T-cell (primary cell): ENCODE measurements at regions not wholly inside any gene's neighbourhood (a gene's known extent, or its start where the extent isn't known, plus 50 kb on each side); places are given as distances from the start of the nearest gene placed in this dataset.
"Not testable (repeated sequence)": the region's sequence is repeated elsewhere in the genome, so short reads cannot be mapped to it uniquely, and the experiment has no call there.

Experiments used
- ATAC-seq, 4 experiments: fragments of 200-7000 bp in 3 of 4; fragments of 150-1000 bp in 1 of 4; cut with Tn5 transposase; replicated peaks in 1 of 4; 1 replicate in 3 of 4; 2 replicates in 1 of 4; pipeline ENCODE4 v1.10.0; 2021; ENCODE audit warnings: moderate library complexity in 3 of 4, mild to moderate bottlenecking in 2 of 4, moderate number of reproducible peaks in 1 of 4
- CTCF ChIA-PET, 2 donors: fragments of 300-600 bp; sonication (Branson Sonifier 250); formaldehyde crosslinking; loops; one replicate each; lab custom pipeline; 2022; ENCODE audit warnings: antibody characterized with exemption in 2 of 2; lab: Charles Lee
- POLR2A ChIA-PET, 2 donors: fragments of 300-600 bp; sonication (Branson Sonifier 250); formaldehyde crosslinking; loops; one replicate each; lab custom pipeline; 2022; ENCODE audit warnings: antibody characterized with exemption in 2 of 2; lab: Charles Lee
- DNase-seq, 35 experiments: peaks; one replicate each; pipeline versions ENCODE4 v3.0.0 to v3.0.0-alpha.2; 2013 to 2023
- H3K27ac ChIP-seq: one replicate; pipeline ENCODE4 v1.5.1; 2013; ENCODE audit warnings: low read length
- H3K27me3 ChIP-seq, 2 experiments: replicated peaks in 1 of 2; 1 replicate in 1 of 2; 2 replicates in 1 of 2; pipeline versions ENCODE4 v1.6.1 to v1.7.0; 2013; ENCODE audit warnings: low read length in 1 of 2, mixed read lengths in 1 of 2; ENCODE audit not compliant: control insufficient read depth in 2 of 2, insufficient read depth in 2 of 2; ENCODE audit errors: extremely low read depth in 1 of 2
- H3K36me3 ChIP-seq, 2 donors: 1 replicate in 1 of 2; 2 replicates in 1 of 2; pipeline versions ENCODE4 v1.6.1 to v1.7.0; 2013; ENCODE audit warnings: low read length in 1 of 2; ENCODE audit not compliant: control insufficient read depth in 2 of 2, insufficient read depth in 1 of 2; ENCODE audit errors: extremely low read depth in 1 of 2
- H3K4me1 ChIP-seq, 2 experiments: 1 replicate in 1 of 2; 2 replicates in 1 of 2; pipeline versions ENCODE4 v1.6.1 to v1.7.0; 2013; ENCODE audit warnings: low read length in 2 of 2, mixed read lengths in 1 of 2; ENCODE audit not compliant: insufficient read depth in 2 of 2, control insufficient read depth in 1 of 2; ENCODE audit errors: extremely low read depth in 1 of 2
- H3K4me3 ChIP-seq, 2 donors: 1 replicate in 1 of 2; 2 replicates in 1 of 2; pipeline versions ENCODE4 v1.5.1 to v1.7.0; 2013; ENCODE audit warnings: mild to moderate bottlenecking in 2 of 2, low read length in 1 of 2, moderate library complexity in 1 of 2; ENCODE audit not compliant: control insufficient read depth in 1 of 2; ENCODE audit errors: extremely low read depth in 1 of 2
- H3K9me3 ChIP-seq: 2 replicates; pipeline ENCODE4 v1.7.0; 2013
- H3K27ac Mint-ChIP-seq, 2 donors: one replicate each; pipeline ENCODE4 v1.8.0; 2020 to 2021; ENCODE audit warnings: mild to moderate bottlenecking in 2 of 2, mixed read lengths in 2 of 2
- H3K27me3 Mint-ChIP-seq, 2 donors: one replicate each; pipeline ENCODE4 v1.8.0; 2021 to 2022; ENCODE audit warnings: mixed read lengths in 2 of 2
- H3K36me3 Mint-ChIP-seq: one replicate; pipeline ENCODE4 v1.8.0; 2021; ENCODE audit warnings: mixed read lengths
- H3K4me1 Mint-ChIP-seq, 3 donors: one replicate each; pipeline ENCODE4 v1.8.0; 2020 to 2022; ENCODE audit warnings: mixed read lengths in 3 of 3, mild to moderate bottlenecking in 1 of 3
- H3K4me3 Mint-ChIP-seq, 3 donors: one replicate each; pipeline ENCODE4 v1.8.0; 2020 to 2022; ENCODE audit warnings: mild to moderate bottlenecking in 3 of 3, mixed read lengths in 3 of 3, moderate library complexity in 3 of 3
- H3K9me3 Mint-ChIP-seq, 3 donors: one replicate each; pipeline ENCODE4 v1.8.0; 2020 to 2022; ENCODE audit warnings: mixed read lengths in 3 of 3
- WGBS: methylation state at CpG from one replicate; pipeline ENCODE4 v1.1.5; 2013; ENCODE audit warnings: missing lambda C conversion rate; ENCODE audit not compliant: insufficient coverage; 5-methylcytosine and 5-hydroxymethylcytosine counted together

- no peak overlapping the region for H3K27ac Mint-ChIP-seq
- no peaks in the 10 kb centered on the region for H3K4me1 Mint-ChIP-seq
- no peak for DNase-seq
- no peaks in the 10 kb centered on the region for H3K36me3 Mint-ChIP-seq
- H3K36me3 ChIP-seq, result no peaks in the 10 kb centered on the region
- H3K4me3 ChIP-seq, result no peak overlapping the region
- ChIA-PET CTCF (no interaction called here), POLR2A (interaction anchor here in 1 of 2 donors (0.7 kb wide), 1 partner anchor 53 kb away, joined by 3 read pairs; no protein-coding TSS in a partner anchor)
- WGBS, result 82% methylated on average over 7 of the region's 9 CpGs
- H3K4me1 ChIP-seq, result no peaks in the 10 kb centered on the region
- no peaks in the 10 kb centered on the region for H3K27me3 Mint-ChIP-seq
- H3K9me3 ChIP-seq, result peaks cover 5% of the 10 kb centered on the region
- ATAC-seq, result no peak
- H3K9me3 Mint-ChIP-seq, result peaks cover 29 to 45% (median 29%) of the 10 kb centered on the region in 3 donors
- H3K27me3 ChIP-seq, result no peaks in the 10 kb centered on the region
- H3K27ac ChIP-seq, result no peak overlapping the region
- no peak overlapping the region for H3K4me3 Mint-ChIP-seq
These were observed 480.0 kb upstream of the IZUMO3 start for GRCh38 chr9:25025686-25026085.

GRCh38 chr9:25025156-25025555 is 479.5 kb upstream of the IZUMO3 start:
- WGBS, result no CpG with 5 or more reads among the region's 5 CpGs
- DNase-seq (no peak), ATAC-seq (no peak)
- Mint-ChIP-seq H3K27me3 (no peaks in the 10 kb centered on the region), H3K9me3 (peaks cover 31 to 47% (median 34%) of the 10 kb centered on the region in 3 donors), H3K36me3 (no peaks in the 10 kb centered on the region), H3K27ac (no peak overlapping the region), H3K4me3 (no peak overlapping the region), H3K4me1 (no peaks in the 10 kb centered on the region)
- Histone ChIP-seq H3K4me3 (no peak overlapping the region), H3K9me3 (peaks cover 5% of the 10 kb centered on the region), H3K4me1 (no peaks in the 10 kb centered on the region), H3K27me3 (no peaks in the 10 kb centered on the region), H3K36me3 (no peaks in the 10 kb centered on the region), H3K27ac (no peak overlapping the region)
- ChIA-PET CTCF (no interaction called here), POLR2A (no interaction called here)

GRCh38 chr9:25017779-25018178 is 472.1 kb upstream of the IZUMO3 start:
- H3K27me3 ChIP-seq, result no peaks in the 10 kb centered on the region
- H3K9me3 ChIP-seq, result no peaks in the 10 kb centered on the region
- ChIA-PET POLR2A (no interaction called here), CTCF (no interaction called here)
- H3K27me3 Mint-ChIP-seq, result no peaks in the 10 kb centered on the region
- H3K4me1 ChIP-seq, result no peaks in the 10 kb centered on the region
- no peaks in the 10 kb centered on the region for H3K36me3 Mint-ChIP-seq
- no peak overlapping the region for H3K27ac Mint-ChIP-seq
- H3K36me3 ChIP-seq, result no peaks in the 10 kb centered on the region
- DNase-seq (no peak), ATAC-seq (no peak)
- H3K4me1 Mint-ChIP-seq, result no peaks in the 10 kb centered on the region
- no peak overlapping the region for H3K4me3 ChIP-seq
- no peak overlapping the region for H3K27ac ChIP-seq
- peaks cover 27 to 38% (median 31%) of the 10 kb centered on the region in 3 donors for H3K9me3 Mint-ChIP-seq
- no CpG with 5 or more reads among the region's 1 CpG for WGBS
- H3K4me3 Mint-ChIP-seq, result no peak overlapping the region

GRCh38 chr9:25010027-25010662 is 464.4 kb upstream of the IZUMO3 start:
- ATAC-seq (no peak), DNase-seq (no peak)
- CTCF ChIA-PET, result no interaction called here
- Histone ChIP-seq H3K27me3 (no peaks in the 10 kb centered on the region), H3K9me3 (peaks cover 3% of the 10 kb centered on the region), H3K4me3 (no peak overlapping the region), H3K27ac (no peak overlapping the region), H3K4me1 (no peaks in the 10 kb centered on the region), H3K36me3 (no peaks in the 10 kb centered on the region)
- POLR2A ChIA-PET, result no interaction called here
- no peaks in the 10 kb centered on the region for H3K36me3 Mint-ChIP-seq
- no CpG with 5 or more reads among the region's 2 CpGs for WGBS
- no peaks in the 10 kb centered on the region for H3K4me1 Mint-ChIP-seq
- peaks cover 10 to 22% (median 13%) of the 10 kb centered on the region in 3 donors for H3K9me3 Mint-ChIP-seq
- no peaks in the 10 kb centered on the region for H3K27me3 Mint-ChIP-seq
- no peak overlapping the region for H3K4me3 Mint-ChIP-seq
- H3K27ac Mint-ChIP-seq, result no peak overlapping the region

- no peak overlapping the region for H3K27ac Mint-ChIP-seq
- ATAC-seq (no peak), DNase-seq (no peak)
- WGBS, result 77% methylated on average over 6 of the region's 10 CpGs
- Histone ChIP-seq H3K4me3 (no peak overlapping the region), H3K4me1 (no peaks in the 10 kb centered on the region), H3K27me3 (no peaks in the 10 kb centered on the region), H3K9me3 (peaks cover under 1% of the 10 kb centered on the region), H3K36me3 (no peaks in the 10 kb centered on the region), H3K27ac (no peak overlapping the region)
- no peaks in the 10 kb centered on the region for H3K4me1 Mint-ChIP-seq
- H3K36me3 Mint-ChIP-seq, result no peaks in the 10 kb centered on the region
- H3K4me3 Mint-ChIP-seq, result no peak overlapping the region
- ChIA-PET POLR2A (no interaction called here), CTCF (no interaction called here)
- H3K27me3 Mint-ChIP-seq, result no peaks in the 10 kb centered on the region
- H3K9me3 Mint-ChIP-seq, result peaks cover 25 to 36% (median 29%) of the 10 kb centered on the region in 3 donors
These were observed 458.0 kb upstream of the IZUMO3 start for GRCh38 chr9:25003686-25004085.

- no peak for ATAC-seq
- Histone ChIP-seq H3K9me3 (no peaks in the 10 kb centered on the region), H3K27me3 (no peaks in the 10 kb centered on the region), H3K27ac (no peak overlapping the region), H3K4me3 (no peak overlapping the region), H3K4me1 (no peaks in the 10 kb centered on the region), H3K36me3 (no peaks in the 10 kb centered on the region)
- Mint-ChIP-seq H3K4me3 (no peak overlapping the region), H3K36me3 (no peaks in the 10 kb centered on the region), H3K9me3 (peaks cover 12 to 48% (median 23%) of the 10 kb centered on the region in 3 donors), H3K27me3 (no peaks in the 10 kb centered on the region), H3K27ac (no peak overlapping the region), H3K4me1 (no peaks in the 10 kb centered on the region)
- ChIA-PET POLR2A (no interaction called here), CTCF (no interaction called here)
- 88% methylated on average over 3 of the region's 3 CpGs for WGBS
- DNase-seq, result no peak
These were observed 440.6 kb upstream of the IZUMO3 start for GRCh38 chr9:24986331-24986730.

- H3K9me3 ChIP-seq, POLR2A ChIA-PET, H3K4me3 ChIP-seq, H3K4me3 Mint-ChIP-seq, H3K27ac ChIP-seq, H3K4me1 ChIP-seq, H3K27me3 ChIP-seq, H3K36me3 Mint-ChIP-seq, H3K4me1 Mint-ChIP-seq, CTCF ChIA-PET, H3K36me3 ChIP-seq, H3K27me3 Mint-ChIP-seq, DNase-seq, H3K27ac Mint-ChIP-seq, ATAC-seq: not testable (repeated sequence)
- H3K9me3 Mint-ChIP-seq, result peaks cover 22 to 34% (median 25%) of the 10 kb centered on the region in 3 donors
- WGBS, result 60% methylated on average over 1 of the region's 8 CpGs
These were observed 425.1 kb upstream of the IZUMO3 start for GRCh38 chr9:24970780-24971179.
